PC-9 (cell line): ENCODE measurements at regions not wholly inside any gene's neighbourhood (a gene's known extent, or its start where the extent isn't known, plus 50 kb on each side); places are given as distances from the start of the nearest gene placed in this dataset.

Source experiments
- CTCF ChIP-seq: fragments of 200-600 bp; sonication (generic); conservative IDR thresholded peaks from 2 replicates; pipeline ENCODE4 v1.6.1; 2017; ENCODE audit warnings: mixed run types, antibody characterized with exemption, mild to moderate bottlenecking, moderate library complexity
- EZH2 ChIP-seq: fragments of 200-600 bp; sonication (generic); IDR thresholded peaks from 2 replicates; pipeline ENCODE4 v1.8.0; 2017; ENCODE audit warnings: antibody characterized with exemption, low read depth

GRCh38 chr4:181679754-181680153, 563.4 kb upstream of the TENM3 start:
- no peak for TF ChIP-seq CTCF
- TF ChIP-seq EZH2, result no peak
